ENCODE measurements at regions not wholly inside any gene's neighbourhood (a gene's known extent, or its start where the extent isn't known, plus 50 kb on each side); places are given as distances from the start of the nearest gene placed in this dataset.

GRCh38 chr18:8471372-8471771 lies 137.9 kb upstream of the RAB12 start:
- TF ChIP-seq CTCF (IDR thresholded peaks at IDR 0.05; ENCODE audit: insufficient read depth, low read length) (no peak), POLR2AphosphoS5 (IDR thresholded peaks at IDR 0.05; ENCODE audit: low read depth) (no peak), REST (IDR thresholded peaks at IDR 0.05; ENCODE audit: insufficient replicate concordance, low read depth) (no peak)

Measured in HL-60 (cell line).